ENCODE measurements at regions not wholly inside any gene's neighbourhood (a gene's known extent, or its start where the extent isn't known, plus 50 kb on each side); places are given as distances from the start of the nearest gene placed in this dataset.
A peak's percentile ranks its signal among the peaks of the same experiment; 100 is the strongest.
"Not testable (repeated sequence)": the region's sequence is repeated elsewhere in the genome, so short reads cannot be mapped to it uniquely, and the experiment has no call there.

DNA sequence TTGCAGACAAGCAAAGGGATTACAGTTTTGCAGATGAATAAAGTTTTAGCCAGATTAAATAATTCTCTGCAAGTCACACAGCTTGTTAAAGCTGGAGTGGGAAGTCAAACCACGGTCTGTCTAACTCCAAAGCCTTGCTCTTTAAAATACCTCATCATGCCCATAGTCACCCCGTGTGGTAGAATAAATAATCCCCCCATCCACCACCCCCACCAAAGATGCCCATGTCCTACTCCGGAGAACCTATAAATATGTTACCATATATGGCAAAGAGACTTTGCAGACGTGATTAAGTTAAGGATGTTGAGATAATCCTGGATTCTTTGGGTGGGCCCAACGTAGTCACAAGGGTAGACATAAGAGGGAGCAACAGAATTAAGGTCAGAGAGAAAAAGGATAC lies 118.7 kb downstream of the BEND2 start:
- DNase-seq, result no peak

DNA sequence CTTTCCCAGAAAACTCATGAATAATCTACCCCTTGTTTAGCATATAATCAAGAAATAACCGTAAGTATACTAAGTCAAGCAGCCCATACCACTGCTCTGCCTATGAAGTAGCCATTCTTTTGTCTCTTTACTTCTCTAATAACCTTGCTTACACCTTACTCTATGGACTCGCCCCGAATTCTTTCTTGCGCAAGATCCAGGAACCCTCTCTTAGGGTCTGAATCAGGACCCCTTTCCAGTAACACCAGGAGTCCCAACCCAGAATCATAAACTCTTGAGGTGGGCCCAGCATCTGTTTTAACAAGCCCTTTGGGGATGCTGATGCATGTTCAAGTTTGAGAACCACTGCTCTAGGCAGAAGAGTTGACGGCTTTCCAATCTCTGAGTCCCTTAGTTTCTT lies 119.6 kb downstream of the BEND2 start:
- DNase-seq, result no peak

GRCh38 chrX:18099745-18100144 lies 120.9 kb downstream of the BEND2 start:
- DNase-seq, result no peak

DNA sequence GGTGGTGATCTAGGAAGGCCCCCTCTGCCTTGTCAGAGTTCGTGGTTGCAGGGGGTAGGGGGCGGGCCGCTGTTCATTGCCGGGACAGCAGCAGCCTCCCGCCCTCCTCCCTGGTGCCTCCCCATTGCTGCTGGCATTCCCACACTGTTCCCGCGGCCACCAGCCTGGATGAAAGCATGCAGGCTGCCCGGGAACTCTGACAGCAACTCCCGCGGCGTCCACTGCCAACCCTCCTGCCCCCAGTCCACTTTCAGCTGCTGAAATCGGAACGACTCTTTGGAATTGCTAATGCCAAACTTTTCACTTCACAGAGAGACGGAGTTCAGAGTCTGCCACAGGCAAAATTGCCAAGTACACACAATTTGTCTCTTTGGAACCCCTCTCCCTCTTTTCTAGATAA lies 121.9 kb downstream of the BEND2 start:
- DNase-seq, result no peak

DNA sequence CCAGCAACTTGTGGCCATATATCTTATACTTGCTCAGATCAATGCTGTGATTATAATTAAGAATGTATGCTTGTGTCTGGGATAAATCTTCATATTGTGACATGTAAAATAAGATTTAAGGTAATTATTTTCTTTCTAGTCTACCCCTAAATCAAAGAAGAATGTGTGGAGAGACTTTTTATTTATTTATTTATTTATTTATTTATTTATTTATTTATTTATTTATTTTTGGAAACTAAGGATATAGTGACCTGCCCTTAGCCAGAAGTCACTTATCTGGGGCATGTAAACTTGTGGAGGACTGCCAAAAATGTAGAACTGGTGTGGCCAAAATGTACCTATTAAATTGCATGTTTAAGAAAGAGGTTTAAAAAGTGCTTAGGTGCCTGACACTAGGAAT lies 144.3 kb downstream of the BEND2 start:
- no peak for DNase-seq

- no peak for DNase-seq
Measured at GRCh38 chrX:18075603-18076002, 145.1 kb downstream of the BEND2 start.

- DNase-seq, result not testable (repeated sequence)
Measured at GRCh38 chrX:18068045-18068444, 152.6 kb downstream of the BEND2 start.

GRCh38 chrX:18065956-18066355 lies 154.7 kb downstream of the BEND2 start:
- DNase-seq, result no peak

GRCh38 chrX:18051690-18052089 lies 169.0 kb downstream of the BEND2 start:
- DNase-seq, result no peak

DNA sequence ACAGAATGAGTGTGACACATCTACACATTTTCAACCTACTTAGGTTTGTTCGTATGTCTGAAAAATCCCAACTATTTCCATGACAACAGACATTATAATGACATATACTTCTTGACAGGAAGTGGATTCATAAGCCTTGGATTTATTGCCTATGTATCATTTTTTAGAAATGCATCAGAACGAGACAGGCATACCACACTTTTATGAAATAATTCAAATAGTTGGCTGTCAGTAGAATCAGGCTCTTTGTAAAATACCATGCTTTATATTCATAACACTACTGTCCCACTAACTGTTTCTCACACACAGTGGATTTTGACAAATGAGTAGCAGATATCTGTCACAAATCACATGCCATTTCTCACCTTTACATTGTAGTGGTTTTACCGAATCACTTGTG lies 173.2 kb downstream of the BEND2 start:
- DNase-seq, result no peak

- DNase-seq, result no peak
Measured at GRCh38 chrX:18045436-18045835, 175.2 kb downstream of the BEND2 start.

DNA sequence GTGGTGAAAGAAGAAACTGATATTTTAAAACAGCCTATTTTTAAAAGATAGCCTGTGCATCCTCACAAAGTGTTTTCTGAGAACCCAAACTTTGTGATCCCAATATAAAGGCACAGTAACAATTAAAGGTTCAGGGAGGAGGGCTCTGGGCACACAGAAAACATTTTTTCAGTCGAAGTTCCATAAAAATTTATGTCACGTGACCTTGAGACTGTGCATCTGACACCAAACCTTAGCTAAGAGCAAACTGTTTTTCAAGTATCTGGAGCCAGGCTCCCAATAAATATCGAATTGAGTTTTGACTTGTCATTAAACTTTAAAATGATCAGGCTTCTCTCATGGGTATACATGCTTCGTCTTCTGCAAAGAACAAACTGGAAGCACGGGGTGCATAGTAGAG lies 177.9 kb downstream of the BEND2 start:
- no peak for DNase-seq

DNA sequence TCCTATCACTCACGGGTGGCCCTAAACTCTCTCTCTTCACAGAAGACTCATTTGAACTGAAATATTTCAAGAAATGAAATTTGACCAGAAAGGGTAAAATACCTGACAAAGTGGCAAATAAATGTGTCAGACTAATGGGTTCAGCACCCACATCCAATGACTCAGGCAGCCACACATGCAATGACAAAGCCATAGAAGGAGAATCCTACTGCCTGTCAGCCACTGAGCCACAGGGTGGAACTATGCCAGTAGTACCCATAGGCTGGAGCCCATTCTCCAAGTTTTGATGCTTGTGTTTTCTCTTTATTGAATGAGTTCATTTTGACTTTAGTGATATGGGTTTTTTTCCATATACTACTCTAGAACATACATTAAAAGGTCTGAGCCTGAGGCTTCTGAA lies 179.0 kb downstream of the BEND2 start:
- no peak for DNase-seq

DNA sequence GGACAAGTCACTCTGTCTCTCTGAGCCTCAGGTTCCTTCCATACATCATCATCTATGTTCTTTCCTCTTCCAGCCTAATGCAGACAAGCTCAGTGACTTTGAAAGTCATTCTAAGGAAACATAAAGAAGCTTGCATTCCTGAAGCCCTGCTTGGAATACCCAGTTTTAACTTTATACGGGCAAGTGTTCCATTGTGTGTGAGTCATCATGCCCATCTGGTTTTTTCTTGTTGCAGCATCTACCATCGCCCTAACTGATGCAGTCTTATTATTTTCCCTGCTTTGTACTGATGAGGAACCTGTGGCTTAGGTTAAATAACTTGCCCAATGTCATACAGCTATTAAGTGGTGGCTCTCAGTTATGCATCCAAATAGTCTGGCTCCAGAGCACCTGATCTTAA lies 177.9 kb upstream of the RAI2 start:
- DNase-seq, result no peak

DNA sequence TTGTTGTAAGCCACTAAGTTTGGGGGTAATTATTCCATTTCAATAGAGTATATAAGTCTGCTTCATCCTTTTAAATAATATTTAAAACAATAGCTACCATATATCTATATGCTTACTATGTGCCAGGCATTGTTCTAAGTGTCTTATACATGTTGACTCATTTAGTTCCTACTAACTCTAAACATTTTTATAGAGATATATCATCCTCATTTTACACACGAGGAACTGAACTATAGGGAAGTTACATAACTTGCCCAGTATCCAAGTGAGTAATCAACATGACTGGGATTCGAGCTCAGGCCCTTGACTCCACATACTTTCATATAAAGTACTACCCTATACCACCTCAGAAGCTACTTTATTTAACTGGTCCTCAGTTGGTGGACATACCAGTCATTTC lies 175.3 kb upstream of the RAI2 start:
- DNase-seq, result peak; percentile 0

GRCh38 chrX:18034945-18035344 lies 173.8 kb upstream of the RAI2 start:
- no peak for DNase-seq

GRCh38 chrX:18034504-18034903 lies 173.4 kb upstream of the RAI2 start:
- no peak for DNase-seq

DNA sequence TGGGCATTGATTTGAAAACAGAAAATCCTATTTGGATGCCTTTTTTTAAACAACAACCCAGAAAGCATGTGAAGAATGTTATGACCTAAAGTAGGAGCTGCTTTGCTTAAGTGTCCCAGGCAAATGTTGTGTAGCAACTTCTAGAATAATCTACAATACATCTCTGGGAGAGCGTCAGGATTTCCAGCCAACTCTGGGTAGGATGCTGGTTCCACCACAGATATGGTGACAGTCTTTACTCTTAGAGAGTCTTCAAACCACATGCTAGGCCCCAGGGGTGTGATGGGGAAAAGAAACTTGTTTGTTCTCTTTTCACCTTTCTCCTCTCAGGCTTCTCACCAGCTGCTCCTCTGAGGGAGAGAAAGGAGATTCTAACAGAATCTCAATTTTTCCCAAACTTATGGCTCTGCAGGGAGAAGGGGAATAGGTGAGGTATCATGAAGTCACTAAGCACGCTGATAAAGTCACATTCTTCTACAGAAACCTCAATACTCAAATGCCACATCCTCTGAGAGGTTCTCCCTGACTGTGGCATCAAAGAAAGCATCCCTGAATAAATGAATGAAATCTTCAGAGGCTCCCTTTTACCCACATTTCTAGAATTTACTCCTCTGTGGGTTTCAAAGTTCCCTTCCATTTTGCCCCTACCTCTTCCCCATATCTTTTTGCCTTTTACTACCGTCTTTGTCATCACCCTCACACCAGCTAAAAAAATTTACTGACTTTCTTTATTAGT lies 171.6 kb upstream of the RAI2 start:
- no peak for DNase-seq

- DNase-seq, result no peak
Measured at GRCh38 chrX:18031726-18032375, 170.8 kb upstream of the RAI2 start.

DNA sequence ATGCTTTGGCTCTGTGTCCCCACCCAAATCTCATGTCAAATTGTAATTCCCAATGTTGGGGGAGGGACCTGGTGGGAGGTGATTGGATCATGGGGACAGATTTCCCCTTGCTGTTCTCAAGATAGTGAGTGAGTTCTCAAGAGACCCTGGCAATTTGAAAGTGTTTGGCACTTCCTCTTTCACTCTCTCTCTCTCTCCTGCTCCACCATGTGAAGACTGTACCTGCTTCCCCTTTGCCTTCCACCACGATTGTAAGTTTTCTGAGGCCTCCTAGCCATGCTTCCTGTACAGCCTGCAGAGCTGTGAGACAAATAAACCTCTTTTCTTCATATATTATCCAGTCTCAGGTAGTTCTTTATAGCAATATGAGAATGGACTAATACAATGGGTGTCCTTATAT lies 169.6 kb upstream of the RAI2 start:
- DNase-seq, result not testable (repeated sequence)

GRCh38 chrX:18026166-18026565 lies 165.1 kb upstream of the RAI2 start:
- DNase-seq, result no peak

- DNase-seq, result no peak
Measured at GRCh38 chrX:18017411-18017810, 156.3 kb upstream of the RAI2 start.

GRCh38 chrX:18016941-18017340 lies 155.8 kb upstream of the RAI2 start:
- no peak for DNase-seq

DNA sequence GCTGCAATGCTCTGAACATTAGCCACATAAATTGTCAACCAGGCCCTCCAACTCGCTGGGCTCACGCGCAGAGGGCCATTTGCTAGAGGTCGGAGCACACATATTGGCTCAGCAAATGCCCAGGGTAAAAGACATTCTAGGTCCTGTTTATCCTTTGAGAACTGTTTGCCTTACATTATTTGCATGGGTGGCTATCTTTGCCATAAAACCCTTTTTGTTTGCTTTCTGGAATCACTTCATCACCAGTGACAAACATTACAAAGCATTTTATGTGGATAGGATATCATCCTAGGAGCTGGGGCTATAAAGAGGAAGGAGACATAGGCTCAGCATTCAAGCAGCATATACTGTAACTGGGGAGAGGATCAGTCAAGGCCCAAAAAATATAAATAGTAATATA lies 149.2 kb upstream of the RAI2 start:
- DNase-seq, result no peak

- DNase-seq, result no peak
Measured at GRCh38 chrX:18003876-18004275, 142.8 kb upstream of the RAI2 start.
